Fibroblast of lung (primary cell): ENCODE measurements at regions not wholly inside any gene's neighbourhood (a gene's known extent, or its start where the extent isn't known, plus 50 kb on each side); places are given as distances from the start of the nearest gene placed in this dataset.

ENCODE experiments used
- DNase-seq, 2 donors: peaks; one replicate each; pipeline versions ENCODE4 v3.0.0 to v3.0.0-alpha.2; 2010; ENCODE audit warnings: low read depth in 2 of 2
- H2AFZ ChIP-seq: 2 replicates; pipeline ENCODE4 v1.5.1; 2012; ENCODE audit warnings: low read length, control low read depth, inconsistent platforms
- H3K27ac ChIP-seq: 2 replicates; pipeline ENCODE4 v1.5.1; 2011; ENCODE audit warnings: low read length, control low read depth; ENCODE audit not compliant: insufficient read depth
- H3K27me3 ChIP-seq: 2 replicates; pipeline ENCODE4 v1.5.1; 2011; ENCODE audit warnings: mild to moderate bottlenecking, low read length; ENCODE audit not compliant: control insufficient read depth, insufficient read depth
- H3K36me3 ChIP-seq: 2 replicates; pipeline ENCODE4 v1.5.1; 2011; ENCODE audit warnings: low read length; ENCODE audit not compliant: control insufficient read depth, insufficient read depth
- H3K4me1 ChIP-seq: 2 replicates; pipeline ENCODE4 v1.5.1; 2011; ENCODE audit warnings: low read length; ENCODE audit not compliant: control insufficient read depth, insufficient read depth; ENCODE audit errors: extremely low read depth
- H3K4me2 ChIP-seq: 2 replicates; pipeline ENCODE4 v1.5.1; 2011; ENCODE audit warnings: low read length, control low read depth; ENCODE audit not compliant: insufficient read depth; ENCODE audit errors: extremely low read depth
- H3K4me3 ChIP-seq, 4 experiments: fragments of 200-600 bp in 1 of 4; sonication (generic) in 1 of 4; replicated peaks in 1 of 4; 2 replicates each; pipeline ENCODE4 v1.5.1; 2011 to 2016; ENCODE audit warnings: low read length in 4 of 4, low read depth in 3 of 4, mild to moderate bottlenecking in 3 of 4, control low read depth in 2 of 4, inconsistent platforms in 1 of 4, mixed read lengths in 1 of 4; ENCODE audit not compliant: insufficient read depth in 1 of 4; ENCODE audit errors: control extremely low read depth in 1 of 4
- H3K79me2 ChIP-seq: 2 replicates; pipeline ENCODE4 v1.5.1; 2012; ENCODE audit warnings: mild to moderate bottlenecking, low read length, inconsistent platforms; ENCODE audit not compliant: control insufficient read depth, insufficient read depth
- H3K9ac ChIP-seq: 2 replicates; pipeline ENCODE4 v1.5.1; 2011; ENCODE audit warnings: mild to moderate bottlenecking, low read length, control low read depth; ENCODE audit not compliant: insufficient read depth
- H3K9me3 ChIP-seq: 2 replicates; pipeline ENCODE4 v1.5.1; 2012; ENCODE audit warnings: low read depth, low read length; ENCODE audit not compliant: control insufficient read depth, insufficient read depth
- H4K20me1 ChIP-seq: 2 replicates; pipeline ENCODE4 v1.5.1; 2011; ENCODE audit warnings: low read length; ENCODE audit not compliant: control insufficient read depth, insufficient read depth; ENCODE audit errors: extremely low read depth
- EZH2 ChIP-seq: IDR thresholded peaks from 2 replicates; pipeline ENCODE4 v1.5.1; 2012; ENCODE audit warnings: low read length, control low read depth, mild to moderate bottlenecking; ENCODE audit errors: missing control alignments
- TF ChIP-seq, protein P1 (sequence below), 2 donors: IDR thresholded peaks in 1 of 2; conservative IDR thresholded peaks in 1 of 2; 1 replicate in 1 of 2; 2 replicates in 1 of 2; pipeline ENCODE4 v1.5.1; 2011 to 2012; ENCODE audit warnings: low read length in 2 of 2, control low read depth in 1 of 2, inconsistent platforms in 1 of 2, low read depth in 1 of 2, mild to moderate bottlenecking in 1 of 2

DNA sequence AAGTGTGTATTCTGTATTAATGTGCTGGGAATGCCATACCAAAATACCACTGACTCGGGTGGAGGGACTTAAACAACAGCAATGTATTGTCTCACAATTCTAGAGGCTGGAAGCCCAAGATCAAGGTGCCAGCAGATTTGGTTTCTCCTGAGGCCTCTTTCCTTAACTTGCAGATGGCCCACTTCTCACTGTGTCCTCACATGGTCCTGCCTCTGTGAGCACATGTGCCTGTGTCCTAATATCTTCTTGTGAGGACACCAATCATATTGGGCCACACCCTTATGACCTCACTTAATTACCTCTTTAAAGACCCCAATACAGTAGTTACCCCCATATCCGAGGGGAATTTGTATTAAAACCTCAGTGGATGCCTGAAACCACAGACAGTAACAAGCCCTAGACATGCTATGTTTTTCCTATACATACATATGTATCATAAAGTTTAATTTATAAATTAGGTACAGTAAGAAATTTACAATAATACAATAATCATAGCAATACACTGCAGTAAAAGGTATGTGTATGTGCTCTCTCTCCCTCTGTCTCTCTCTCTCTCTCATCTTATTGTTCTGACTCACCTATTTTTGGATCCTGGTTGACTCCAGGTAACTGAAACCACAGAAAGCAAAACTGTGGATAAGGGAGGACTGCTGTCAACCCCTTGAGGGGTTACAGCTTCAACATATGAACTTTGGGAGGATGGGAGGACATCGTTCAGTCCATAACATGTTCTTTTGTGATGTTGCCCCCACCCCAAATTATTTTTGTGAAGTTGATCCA, 174.3 kb downstream of the IRS2 start:
- H3K9me3 ChIP-seq = no peaks in the 10 kb centered on the region
- no peak overlapping the region for H3K4me2 ChIP-seq
- H4K20me1 ChIP-seq = no peaks in the 10 kb centered on the region
- H3K27ac ChIP-seq = no peak overlapping the region
- TF ChIP-seq, protein P1, sequence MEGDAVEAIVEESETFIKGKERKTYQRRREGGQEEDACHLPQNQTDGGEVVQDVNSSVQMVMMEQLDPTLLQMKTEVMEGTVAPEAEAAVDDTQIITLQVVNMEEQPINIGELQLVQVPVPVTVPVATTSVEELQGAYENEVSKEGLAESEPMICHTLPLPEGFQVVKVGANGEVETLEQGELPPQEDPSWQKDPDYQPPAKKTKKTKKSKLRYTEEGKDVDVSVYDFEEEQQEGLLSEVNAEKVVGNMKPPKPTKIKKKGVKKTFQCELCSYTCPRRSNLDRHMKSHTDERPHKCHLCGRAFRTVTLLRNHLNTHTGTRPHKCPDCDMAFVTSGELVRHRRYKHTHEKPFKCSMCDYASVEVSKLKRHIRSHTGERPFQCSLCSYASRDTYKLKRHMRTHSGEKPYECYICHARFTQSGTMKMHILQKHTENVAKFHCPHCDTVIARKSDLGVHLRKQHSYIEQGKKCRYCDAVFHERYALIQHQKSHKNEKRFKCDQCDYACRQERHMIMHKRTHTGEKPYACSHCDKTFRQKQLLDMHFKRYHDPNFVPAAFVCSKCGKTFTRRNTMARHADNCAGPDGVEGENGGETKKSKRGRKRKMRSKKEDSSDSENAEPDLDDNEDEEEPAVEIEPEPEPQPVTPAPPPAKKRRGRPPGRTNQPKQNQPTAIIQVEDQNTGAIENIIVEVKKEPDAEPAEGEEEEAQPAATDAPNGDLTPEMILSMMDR (conservative IDR thresholded peaks at IDR 0.05 in 1 of 2, IDR thresholded peaks at IDR 0.05 in 1 of 2; ENCODE audit: low read depth in 1 of 2, low read length in 2 of 2) = no peak
- no peak for TF ChIP-seq EZH2
- H3K79me2 ChIP-seq = no peaks in the 10 kb centered on the region
- DNase-seq = no peak
- H3K4me1 ChIP-seq = no peaks in the 10 kb centered on the region
- H2AFZ ChIP-seq = no peak overlapping the region
- no peaks in the 10 kb centered on the region for H3K36me3 ChIP-seq
- H3K27me3 ChIP-seq = no peaks in the 10 kb centered on the region
- no peak overlapping the region for H3K9ac ChIP-seq
- no peak overlapping the region for H3K4me3 ChIP-seq

- Histone ChIP-seq H3K4me3 (no peak overlapping the region), H3K9me3 (no peaks in the 10 kb centered on the region), H3K27ac (no peak overlapping the region), H4K20me1 (no peaks in the 10 kb centered on the region), H3K79me2 (no peaks in the 10 kb centered on the region), H3K27me3 (no peaks in the 10 kb centered on the region), H2AFZ (no peak overlapping the region), H3K9ac (no peak overlapping the region), H3K4me1 (no peaks in the 10 kb centered on the region), H3K4me2 (no peak overlapping the region), H3K36me3 (no peaks in the 10 kb centered on the region)
- DNase-seq = peak in 1 of 2 donors; percentile 7
- TF ChIP-seq EZH2 = no peak
- TF ChIP-seq, protein P1 (conservative IDR thresholded peaks at IDR 0.05 in 1 of 2, IDR thresholded peaks at IDR 0.05 in 1 of 2; ENCODE audit: low read depth in 1 of 2, low read length in 2 of 2) = peak in 1 of 2 donors; percentile 20
These were observed 175.9 kb downstream of the IRS2 start for GRCh38 chr13:109610517-109610916.

GRCh38 chr13:109608503-109608902, 177.9 kb downstream of the IRS2 start:
- H3K79me2 ChIP-seq = no peaks in the 10 kb centered on the region
- no peak for TF ChIP-seq EZH2
- TF ChIP-seq, protein P1 (conservative IDR thresholded peaks at IDR 0.05 in 1 of 2, IDR thresholded peaks at IDR 0.05 in 1 of 2; ENCODE audit: low read depth in 1 of 2, low read length in 2 of 2) = no peak

More at GRCh38 chr13:109608503-109608902, 177.9 kb downstream of the IRS2 start:
- H2AFZ ChIP-seq = no peak overlapping the region
- no peaks in the 10 kb centered on the region for H3K36me3 ChIP-seq
- no peaks in the 10 kb centered on the region for H3K9me3 ChIP-seq
- no peaks in the 10 kb centered on the region for H4K20me1 ChIP-seq
- H3K27me3 ChIP-seq = no peaks in the 10 kb centered on the region
- no peak overlapping the region for H3K9ac ChIP-seq
- DNase-seq = no peak
- no peak overlapping the region for H3K27ac ChIP-seq
- no peaks in the 10 kb centered on the region for H3K4me1 ChIP-seq
- H3K4me3 ChIP-seq = no peak overlapping the region
- H3K4me2 ChIP-seq = no peak overlapping the region
